HG02973 (cell line): ENCODE measurements at regions not wholly inside any gene's neighbourhood (a gene's known extent, or its start where the extent isn't known, plus 50 kb on each side); places are given as distances from the start of the nearest gene placed in this dataset.
"Not testable (repeated sequence)": the region's sequence is repeated elsewhere in the genome, so short reads cannot be mapped to it uniquely, and the experiment has no call there.

Source experiments
- ATAC-seq: cut with Tn5 transposase; IDR thresholded peaks from one replicate; pipeline ENCODE4 v1.9.1; 2021; ENCODE audit warnings: moderate library complexity; ENCODE audit not compliant: unreplicated experiment

DNA sequence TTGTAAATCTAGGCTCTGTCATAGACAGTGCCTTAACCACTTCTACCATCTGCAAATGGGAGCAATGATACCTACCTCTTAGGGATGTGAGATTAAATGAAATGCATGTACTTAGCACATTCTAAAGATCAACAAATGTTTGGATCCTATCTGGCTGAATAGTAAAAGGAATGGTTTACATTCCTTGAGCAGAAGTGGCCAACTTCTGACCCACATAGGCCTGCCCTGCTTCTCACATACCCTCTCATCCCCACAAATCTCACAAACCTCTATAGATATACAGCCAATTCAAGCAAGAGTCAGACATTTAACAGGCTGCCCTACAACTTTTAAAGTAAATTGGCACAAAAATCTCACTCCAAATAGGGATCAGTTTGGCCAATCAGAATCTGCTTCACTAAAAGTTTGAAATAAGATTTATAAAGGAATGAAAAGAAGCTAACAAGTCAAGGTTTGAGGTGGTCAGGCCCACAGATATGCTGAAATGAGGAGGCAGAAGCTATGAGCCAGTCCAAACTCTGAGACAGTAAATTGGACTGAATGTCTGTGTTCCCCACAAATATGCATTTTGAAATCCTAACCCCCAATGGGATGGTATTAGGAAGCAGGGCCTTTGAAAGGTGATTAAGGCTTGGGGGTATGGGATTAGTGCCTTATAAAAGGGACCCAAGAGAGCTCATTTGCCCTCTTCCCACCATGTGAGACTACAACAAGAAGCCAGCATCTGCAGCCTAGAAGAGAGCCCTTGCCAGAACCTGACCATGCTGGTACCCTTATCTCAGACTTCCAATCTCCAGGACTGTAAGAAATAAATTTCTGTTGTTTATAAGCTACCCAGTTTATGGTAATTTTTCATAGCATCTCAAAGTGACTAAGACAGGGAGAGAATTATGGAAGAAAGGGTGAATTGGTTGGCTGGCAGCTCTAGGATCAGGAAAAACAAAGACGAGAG lies 227.8 kb upstream of the RBMS1 start:
- no peak for ATAC-seq

DNA sequence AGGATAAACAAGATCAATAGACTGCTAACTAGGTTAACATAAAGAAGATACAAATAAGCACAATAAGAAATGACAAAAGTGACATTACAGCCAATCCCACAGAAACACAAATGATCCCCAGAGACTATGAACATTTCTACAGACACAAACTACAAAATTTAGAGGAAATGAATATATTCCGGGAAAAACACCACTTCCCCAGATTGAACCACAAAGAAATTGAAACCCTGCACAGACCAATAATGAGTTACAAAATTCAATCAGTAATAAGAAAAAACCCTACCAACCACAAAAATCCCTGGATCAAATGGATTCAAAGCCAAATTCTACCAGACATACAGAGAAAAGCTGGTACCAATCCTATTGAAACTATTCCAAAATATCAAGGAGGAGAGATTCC lies 232.4 kb upstream of the RBMS1 start:
- no peak for ATAC-seq

DNA sequence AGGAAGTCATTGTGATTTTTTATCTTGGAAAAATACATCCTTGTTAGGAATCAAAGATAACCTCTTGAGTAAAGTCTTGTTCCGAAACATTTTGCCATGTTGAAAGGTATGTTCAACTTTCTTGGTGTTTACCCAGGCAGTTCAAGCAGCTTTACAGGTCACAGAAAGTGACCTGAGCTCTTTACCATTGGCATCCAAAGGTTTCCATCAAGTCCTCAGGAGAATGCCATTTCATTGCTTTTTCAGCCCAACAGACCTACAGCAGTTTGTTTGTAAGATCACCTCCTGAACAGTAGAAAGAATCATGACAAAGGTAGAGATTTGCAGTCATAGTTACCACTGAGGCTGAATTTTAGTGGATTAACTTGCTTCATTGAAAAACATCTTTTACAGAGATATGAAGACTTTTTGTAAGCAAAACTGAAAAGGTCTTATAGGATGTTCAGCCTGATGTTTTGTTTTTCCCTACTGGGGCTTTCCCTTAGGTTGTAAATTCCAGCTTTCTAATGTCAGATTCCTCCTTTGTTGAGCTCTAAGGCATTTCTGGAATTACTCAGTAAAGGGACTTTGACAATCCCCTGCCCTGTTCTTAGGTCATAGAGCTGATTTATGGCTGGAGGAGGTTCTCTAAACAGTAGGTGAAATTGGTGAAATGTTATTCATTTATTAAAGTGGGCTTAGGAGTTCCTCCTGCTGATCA lies 236.8 kb upstream of the RBMS1 start:
- no peak for ATAC-seq

DNA sequence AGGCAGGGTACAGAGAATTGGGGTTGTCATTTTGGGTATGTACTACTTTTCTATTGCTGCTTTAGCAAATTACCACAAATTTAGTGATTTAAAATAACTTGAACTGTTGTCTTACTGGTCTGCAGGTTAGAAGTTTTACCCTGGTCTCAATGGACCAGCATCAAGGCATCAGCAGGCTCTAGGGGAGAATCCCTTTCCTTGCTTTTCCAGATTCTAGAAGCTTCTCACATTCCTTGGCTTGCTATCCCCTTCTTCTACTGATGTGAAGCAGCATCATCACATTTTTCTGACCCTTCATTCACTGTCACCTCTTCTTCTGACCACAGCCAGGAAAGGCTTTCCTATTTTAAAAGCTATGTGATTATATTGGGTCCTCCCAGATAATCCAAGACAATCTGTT lies 237.8 kb upstream of the RBMS1 start:
- ATAC-seq: no peak

DNA sequence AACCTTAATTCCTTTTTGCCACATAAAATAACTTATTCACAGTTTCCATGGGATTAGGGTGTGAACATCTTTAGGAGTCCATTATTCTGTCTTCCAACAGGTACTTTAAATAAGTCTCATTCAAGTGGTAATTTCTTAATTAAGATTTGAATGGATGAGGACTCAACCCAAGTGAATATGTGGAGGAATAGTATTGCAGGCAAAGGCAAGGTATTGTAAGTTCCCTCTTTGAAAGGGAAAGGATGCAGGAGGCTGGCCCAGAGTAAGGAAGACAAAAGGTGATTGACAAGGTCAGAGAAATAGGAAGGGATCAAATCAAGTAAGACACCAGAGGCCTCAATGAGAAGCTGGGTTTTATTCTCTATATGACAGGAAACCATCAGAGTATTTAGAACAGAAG lies 238.2 kb upstream of the RBMS1 start:
- ATAC-seq: no peak

DNA sequence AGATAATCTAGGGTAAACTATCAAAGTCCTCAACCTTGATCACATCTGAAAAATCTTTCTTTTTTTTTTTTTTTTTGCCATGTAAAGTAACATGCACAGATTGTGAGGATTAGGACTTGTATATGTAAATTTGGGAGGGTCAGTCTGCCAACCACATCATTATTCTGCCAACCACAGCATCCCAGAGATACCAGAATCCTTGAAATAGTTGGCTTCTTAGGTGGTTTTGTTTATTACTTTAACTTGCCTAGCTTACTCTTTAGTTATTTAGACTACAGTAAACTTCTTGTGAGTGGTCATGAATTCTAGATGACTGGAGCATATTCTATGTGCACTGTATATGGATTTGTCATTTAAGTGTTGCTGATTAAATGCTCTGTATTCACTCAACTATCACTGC lies 242.1 kb upstream of the RBMS1 start:
- ATAC-seq: no peak

DNA sequence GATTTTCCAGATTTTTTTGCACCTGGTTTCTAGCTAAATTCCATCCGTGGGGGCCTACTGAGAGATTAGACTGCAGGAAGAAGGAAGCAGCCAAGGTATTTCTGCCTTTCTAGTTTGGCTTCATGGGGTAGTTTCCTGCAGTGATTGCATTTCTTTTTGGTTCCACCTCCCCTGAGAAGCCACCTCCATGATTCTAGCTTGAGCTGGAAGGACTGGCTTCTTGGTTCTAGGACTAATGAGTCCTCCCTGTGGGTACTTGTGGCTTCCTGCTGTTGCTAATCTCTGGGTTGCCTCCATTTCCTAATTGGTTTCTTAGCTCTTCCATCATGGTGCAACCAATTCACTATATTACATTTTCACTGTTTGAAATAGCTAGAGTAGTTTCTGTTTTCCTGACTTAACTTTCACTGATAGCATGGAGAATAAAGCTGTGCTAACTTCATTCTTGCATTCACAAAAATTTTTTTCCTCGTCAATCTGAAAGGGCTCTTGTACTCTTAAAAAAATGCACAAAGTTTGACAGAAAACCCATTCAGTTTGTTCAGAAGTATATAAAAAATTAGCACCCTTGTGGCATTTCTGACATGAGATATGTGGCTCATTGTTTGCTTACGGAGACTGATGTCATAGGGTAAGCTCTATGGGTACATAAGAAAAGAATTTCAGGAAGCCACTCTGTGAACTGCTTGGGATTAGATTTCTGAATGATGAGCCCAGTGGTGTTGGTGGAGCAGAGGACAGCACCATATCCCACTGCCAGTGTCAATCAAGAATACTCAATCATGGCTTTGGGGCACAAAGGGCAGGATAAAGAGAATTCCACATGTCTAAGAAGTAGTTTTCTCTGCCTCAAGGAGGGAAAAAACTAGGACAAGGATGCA lies 242.8 kb upstream of the RBMS1 start:
- ATAC-seq: no peak

DNA sequence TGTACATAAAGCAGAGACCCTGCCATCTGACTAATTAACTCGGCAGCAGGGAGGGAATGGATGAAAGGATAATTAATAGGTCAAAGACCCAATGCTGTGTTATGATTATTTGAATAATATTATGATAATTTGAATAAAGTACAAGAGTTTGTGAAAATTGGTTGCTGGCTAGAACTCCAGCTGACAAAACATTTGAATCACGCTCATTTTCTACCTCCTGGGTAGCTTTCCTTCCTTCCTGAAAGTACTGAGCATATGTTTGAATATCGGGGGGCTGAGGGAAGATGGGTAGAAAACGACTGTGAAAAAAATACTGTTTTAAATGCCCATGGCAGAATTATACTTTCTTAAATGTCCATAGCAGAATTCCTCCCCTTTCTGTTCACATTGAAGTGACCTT lies 243.6 kb upstream of the RBMS1 start:
- ATAC-seq: no peak

DNA sequence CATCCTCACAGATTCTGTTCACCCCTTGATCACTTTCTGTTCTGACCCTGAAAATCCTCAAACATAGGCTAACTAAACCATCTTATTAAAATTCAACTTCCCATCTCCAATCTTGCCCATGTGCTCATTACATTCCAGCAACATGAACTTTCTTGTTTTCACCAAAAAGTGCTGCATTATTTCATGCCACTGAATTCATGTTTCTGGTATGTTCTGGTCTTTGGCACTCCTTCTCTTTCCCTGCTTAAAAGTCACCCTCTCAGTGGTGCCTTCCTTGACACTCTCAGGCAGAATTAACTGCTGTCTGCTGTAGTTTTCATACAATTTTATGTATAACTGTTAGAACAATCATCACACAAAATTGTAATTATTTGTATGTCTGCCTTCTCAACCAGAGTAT lies 247.7 kb upstream of the RBMS1 start:
- no peak for ATAC-seq

DNA sequence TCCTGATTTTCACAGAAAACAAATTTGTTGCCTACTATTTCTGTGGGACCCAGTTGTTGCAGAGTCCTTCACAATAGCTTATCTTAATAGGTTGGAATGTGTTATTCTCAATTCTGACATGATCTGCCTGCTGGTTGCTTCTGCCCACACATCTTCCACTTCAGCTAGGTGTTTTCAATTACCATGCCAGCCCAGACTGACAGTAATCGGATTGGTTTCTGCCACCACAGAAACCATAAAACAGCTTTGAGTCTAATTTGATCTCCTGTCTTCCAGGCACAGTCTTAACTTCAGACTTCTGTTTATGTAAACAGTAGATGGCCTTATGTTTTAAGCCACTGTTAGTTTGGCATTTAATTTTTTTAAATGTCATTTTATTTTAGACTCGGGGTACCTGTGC lies 248.2 kb upstream of the RBMS1 start:
- no peak for ATAC-seq

DNA sequence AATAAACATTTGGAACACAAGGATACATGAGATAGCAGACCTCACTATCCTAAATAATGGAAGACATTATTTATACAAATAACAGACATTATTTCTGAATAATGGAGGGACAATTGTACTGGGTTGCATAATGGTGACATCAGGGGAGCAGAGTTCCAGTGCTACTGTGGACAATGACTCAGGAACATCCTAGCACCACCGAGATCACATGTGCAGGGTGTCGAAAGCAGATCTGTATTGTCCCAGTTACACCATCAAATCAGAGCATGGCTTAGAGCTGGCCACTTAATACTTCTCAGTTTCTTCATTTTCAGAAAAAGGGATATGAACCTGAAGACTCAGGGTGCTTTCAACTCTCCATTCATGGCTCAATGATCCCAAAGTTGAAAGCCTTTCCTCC lies 249.1 kb upstream of the RBMS1 start:
- no peak for ATAC-seq

DNA sequence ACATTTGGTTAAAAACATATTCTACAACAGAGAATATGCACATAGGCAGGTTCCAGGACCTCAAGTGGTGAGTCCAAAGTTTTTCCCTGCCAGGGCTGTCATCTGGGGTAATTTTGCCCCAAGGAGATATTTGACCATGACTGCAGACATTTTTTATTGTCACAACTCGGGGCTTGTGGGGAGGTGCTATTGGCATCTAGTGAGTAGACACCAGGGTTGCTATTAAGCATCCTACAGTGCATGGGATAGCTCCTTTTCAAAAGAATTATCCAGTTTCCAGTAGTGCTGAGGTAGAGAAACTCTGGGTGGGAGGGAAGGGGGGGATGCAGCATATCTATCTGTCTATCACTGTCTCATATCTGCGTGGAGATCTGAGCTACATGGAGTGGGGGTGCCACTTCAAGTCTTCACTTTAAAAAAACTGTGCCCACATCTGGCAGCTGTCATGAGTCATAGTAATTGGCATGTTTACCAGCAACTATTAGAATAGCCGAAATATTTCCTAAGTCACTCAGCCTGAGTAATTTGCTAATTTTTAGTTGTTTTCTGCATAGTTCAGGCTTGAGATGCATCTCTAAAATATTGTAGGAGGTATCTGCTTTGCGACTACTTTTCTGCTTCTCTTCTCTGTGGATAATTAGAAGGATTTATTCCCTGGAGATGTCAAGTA lies 254.0 kb upstream of the RBMS1 start:
- no peak for ATAC-seq

DNA sequence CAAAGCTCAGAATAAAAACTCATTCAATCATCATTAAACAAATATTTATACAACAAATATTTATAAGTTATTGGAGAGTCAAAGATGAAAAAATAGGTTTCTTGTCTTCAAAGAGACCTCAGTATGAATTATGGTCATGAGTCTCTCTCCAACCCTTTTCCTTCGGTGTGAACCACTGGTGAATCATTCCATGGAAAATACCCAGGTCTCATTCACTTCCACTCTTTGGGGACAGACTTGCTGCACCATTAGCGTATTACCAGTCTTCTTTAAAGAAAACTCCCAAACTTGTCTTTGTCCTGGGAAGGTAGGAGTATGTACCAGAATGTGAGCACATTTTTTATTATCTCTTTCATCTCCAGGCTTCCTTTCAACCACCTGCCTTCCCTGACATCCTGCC lies 257.4 kb upstream of the RBMS1 start:
- ATAC-seq: no peak

DNA sequence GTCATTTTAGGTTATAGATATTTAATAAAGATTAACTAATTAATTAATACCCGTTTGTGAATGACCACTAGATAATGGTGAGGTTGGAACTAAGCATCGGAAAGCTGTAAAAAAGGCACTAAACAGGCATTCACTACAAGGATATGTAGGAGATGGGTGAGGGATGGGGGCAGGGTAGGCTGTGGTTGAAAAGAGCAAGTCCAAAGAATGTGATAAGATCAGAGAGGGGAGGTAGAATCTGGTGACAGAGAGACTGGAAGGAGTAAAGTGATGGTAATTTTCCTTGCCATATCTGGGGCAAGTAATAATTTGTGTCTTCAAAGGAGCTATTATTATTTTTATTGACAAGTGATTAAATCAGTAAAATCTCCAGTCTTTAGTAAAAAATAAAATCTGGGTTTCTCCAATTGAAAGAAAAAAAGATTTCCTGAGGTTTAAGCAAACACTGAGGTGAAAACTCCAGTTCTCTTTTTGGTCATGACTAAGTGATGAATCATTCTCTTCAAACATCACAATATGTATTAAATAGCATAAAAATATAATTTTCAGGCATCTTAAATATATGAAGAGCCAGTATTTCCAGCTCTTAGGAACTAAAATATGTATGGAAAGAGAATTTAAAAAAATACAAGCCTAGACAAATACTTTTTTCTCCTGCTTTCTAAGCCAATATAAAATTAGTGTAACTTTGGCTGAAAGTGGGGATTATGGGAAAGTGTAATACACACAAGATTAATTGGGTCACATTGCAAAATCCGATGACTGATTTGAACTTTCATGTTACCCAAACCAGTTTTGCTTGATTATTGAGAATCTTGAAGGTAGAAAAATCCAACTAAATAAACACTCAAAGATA lies 259.1 kb upstream of the RBMS1 start:
- no peak for ATAC-seq

DNA sequence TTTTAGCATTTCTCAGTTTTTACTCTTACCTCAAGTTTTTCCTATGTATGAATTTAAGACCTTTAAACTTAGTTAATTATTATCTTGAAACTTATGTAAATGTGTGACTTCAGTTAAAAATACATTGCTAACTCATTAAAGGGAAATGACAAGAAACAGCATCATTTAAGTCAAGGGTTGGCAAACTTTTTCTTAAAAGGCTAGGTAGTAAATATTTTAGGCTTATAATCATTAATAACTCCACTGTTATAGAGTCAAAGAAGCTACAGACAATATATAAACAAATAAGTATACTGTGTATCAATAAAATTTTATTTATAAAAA lies 259.7 kb upstream of the RBMS1 start:
- no peak for ATAC-seq

DNA sequence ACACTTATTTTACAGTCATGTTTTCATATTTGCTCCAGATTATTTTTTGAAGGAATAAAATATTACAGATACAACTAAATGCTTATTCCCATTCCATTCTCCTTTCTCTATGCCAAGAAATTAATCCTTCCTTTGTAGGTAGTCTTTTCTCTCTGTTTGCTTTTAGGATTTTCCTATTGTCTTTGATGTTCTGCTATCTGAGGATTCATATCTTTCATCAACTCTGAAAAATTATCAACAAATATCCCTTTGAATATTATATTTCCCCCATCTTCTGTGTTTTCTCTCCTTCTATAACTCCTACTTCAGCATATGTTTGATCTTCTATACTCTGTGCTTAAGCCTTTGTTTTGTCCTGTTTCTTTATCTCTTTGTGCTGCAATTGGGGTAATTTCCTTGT lies 260.4 kb upstream of the RBMS1 start:
- ATAC-seq: no peak

DNA sequence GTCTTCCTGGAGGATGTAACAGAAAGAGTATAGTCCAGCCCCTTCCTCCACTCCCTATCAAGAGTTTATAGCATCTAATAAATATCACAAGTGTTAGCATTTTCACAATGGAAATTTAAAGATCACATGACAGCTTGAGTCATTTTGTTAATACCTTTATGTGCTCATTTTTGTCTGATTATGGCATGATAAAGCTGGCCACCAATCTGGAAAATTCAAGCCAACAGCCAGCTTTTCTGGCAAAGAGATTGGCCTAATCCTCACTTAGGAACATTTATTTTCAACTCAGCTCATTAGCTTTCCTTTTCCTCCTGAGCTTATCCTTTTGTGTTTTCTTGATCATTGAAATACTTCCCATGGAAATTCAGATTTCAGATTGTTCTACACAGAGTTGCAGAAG lies 262.9 kb upstream of the RBMS1 start:
- no peak for ATAC-seq

DNA sequence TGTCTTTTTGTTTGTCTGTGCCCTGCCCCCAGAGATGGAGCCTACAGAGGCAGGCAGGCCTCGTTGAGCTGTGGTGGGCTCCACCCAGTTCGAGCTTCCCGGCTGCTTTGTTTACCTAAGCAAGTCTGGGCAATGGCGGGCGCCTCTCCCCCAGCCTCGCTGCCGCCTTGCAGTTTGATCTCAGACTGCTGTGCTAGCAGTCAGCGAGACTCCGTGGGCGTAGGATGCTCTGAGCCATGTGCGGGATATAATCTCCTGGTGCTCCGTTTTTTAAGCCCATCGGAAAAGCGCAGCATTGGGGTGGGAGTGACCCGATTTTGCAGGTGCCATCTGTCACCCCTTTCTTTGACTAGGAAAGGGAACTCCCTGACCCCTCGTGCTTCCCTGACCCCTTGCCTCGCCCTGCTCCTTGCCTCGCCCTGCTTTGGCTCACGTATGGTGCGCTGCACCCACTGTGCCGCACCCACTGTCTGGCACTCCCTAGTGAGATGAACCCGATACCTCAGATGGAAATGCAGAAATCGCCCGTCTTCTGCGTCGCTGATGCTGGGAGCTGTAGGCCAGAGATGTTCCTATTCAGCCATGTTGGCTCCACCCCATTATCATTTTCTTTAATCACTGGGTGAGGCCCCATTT lies 269.0 kb upstream of the RBMS1 start:
- ATAC-seq: not testable (repeated sequence)

DNA sequence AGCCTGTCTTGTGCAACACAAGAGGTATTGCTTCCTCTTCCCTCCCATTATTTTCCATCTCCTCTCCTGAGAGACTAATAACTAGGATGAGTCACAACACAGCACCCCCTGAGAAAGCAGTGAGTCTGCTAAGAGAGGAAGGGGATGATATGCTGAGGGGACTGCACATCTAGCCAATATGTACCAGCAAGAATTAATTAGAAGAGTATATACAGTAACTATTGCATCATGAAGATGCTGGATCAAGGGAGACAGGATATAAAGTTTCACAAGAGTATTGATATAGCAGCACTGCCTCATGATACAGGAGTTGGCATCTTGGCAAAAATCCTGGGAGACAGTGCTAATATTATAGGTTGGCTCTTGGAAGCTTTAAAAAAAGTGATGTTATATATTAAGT lies 289.9 kb upstream of the RBMS1 start:
- ATAC-seq: no peak

DNA sequence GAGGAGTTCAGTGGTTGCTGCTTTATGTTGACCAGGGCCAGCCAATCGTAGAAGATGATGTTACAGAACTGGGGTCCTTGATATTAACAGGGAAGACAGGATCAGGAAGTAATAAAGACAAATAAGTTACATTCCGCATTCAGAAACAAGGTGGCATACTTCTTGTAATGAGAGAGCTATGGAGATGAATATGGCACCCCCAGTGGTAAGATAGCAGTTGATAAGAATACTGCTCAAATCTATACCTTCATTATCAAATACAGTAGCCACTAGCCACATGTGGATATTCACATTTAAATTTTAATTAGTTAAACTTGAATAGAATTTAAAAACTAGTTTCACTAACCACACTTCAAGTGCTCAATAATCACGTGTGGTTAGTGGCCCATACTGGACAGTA lies 290.4 kb upstream of the RBMS1 start:
- no peak for ATAC-seq
